GM23338 (cell line): ENCODE measurements at regions not wholly inside any gene's neighbourhood (a gene's known extent, or its start where the extent isn't known, plus 50 kb on each side); places are given as distances from the start of the nearest gene placed in this dataset.

Source experiments
- ATAC-seq: fragments of 200-7000 bp; cut with Tn5 transposase; 3 replicates; pipeline ENCODE4 v1.9.1; 2020
- DNase-seq: peaks from one replicate; pipeline ENCODE4 v3.0.0-alpha.2; 2015; ENCODE audit warnings: low spot score
- H2AFZ ChIP-seq: fragments of 200-600 bp; sonication (generic); 2 replicates; pipeline ENCODE4 v1.8.0; 2016; ENCODE audit warnings: antibody characterized with exemption, mild to moderate bottlenecking, moderate library complexity
- H3F3A ChIP-seq: fragments of 200-600 bp; sonication (generic); replicated peaks from 2 replicates; pipeline ENCODE4 v1.8.0; 2017; ENCODE audit warnings: antibody characterized with exemption, mixed run types, low read depth
- H3K27ac ChIP-seq: fragments of 200-600 bp; sonication (generic); 2 replicates; pipeline ENCODE4 v1.6.1; 2016; ENCODE audit warnings: low read depth
- H3K27me3 ChIP-seq: fragments of 200-600 bp; sonication (generic); 2 replicates; pipeline ENCODE4 v1.8.0; 2016; ENCODE audit warnings: mild to moderate bottlenecking, mixed run types, moderate library complexity; ENCODE audit not compliant: insufficient read depth
- H3K36me3 ChIP-seq: fragments of 200-600 bp; sonication (generic); 2 replicates; pipeline ENCODE4 v1.8.0; 2016; ENCODE audit warnings: mild to moderate bottlenecking; ENCODE audit not compliant: insufficient read depth
- H3K4me1 ChIP-seq: fragments of 200-600 bp; sonication (generic); 2 replicates; pipeline ENCODE4 v1.8.0; 2016; ENCODE audit warnings: mild to moderate bottlenecking, moderate library complexity; ENCODE audit not compliant: insufficient read depth
- H3K4me2 ChIP-seq: fragments of 200-600 bp; sonication (generic); 2 replicates; pipeline ENCODE4 v1.7.1; 2017; ENCODE audit warnings: mixed run types
- H3K4me3 ChIP-seq: fragments of 200-600 bp; sonication (generic); 2 replicates; pipeline ENCODE4 v1.6.1; 2016; ENCODE audit warnings: mixed run types
- H3K79me2 ChIP-seq: fragments of 200-600 bp; sonication (generic); replicated peaks from 2 replicates; pipeline ENCODE4 v1.8.0; 2017; ENCODE audit warnings: mild to moderate bottlenecking; ENCODE audit not compliant: insufficient read depth
- H3K9me2 ChIP-seq: fragments of 200-600 bp; sonication (generic); 2 replicates; pipeline ENCODE4 v1.8.0; 2017; ENCODE audit not compliant: insufficient read depth
- H4K20me1 ChIP-seq: fragments of 200-600 bp; sonication (generic); replicated peaks from 2 replicates; pipeline ENCODE4 v1.8.0; 2017; ENCODE audit warnings: mild to moderate bottlenecking; ENCODE audit not compliant: insufficient read depth
- H3K27ac Mint-ChIP-seq: 2 replicates; pipeline ENCODE4 v1.8.0; 2020; ENCODE audit warnings: inconsistent platforms, mild to moderate bottlenecking, moderate library complexity, mixed read lengths
- H3K27me3 Mint-ChIP-seq: 3 replicates; pipeline ENCODE4 v1.8.0; 2022; ENCODE audit warnings: low read depth, mild to moderate bottlenecking, moderate library complexity, mixed read lengths, inconsistent platforms; ENCODE audit not compliant: insufficient read depth, poor library complexity
- H3K36me3 Mint-ChIP-seq: 3 replicates; pipeline ENCODE4 v1.8.0; 2021; ENCODE audit warnings: low read depth, mild to moderate bottlenecking, inconsistent platforms, moderate library complexity, mixed read lengths
- H3K4me1 Mint-ChIP-seq: 3 replicates; pipeline ENCODE4 v1.8.0; 2020; ENCODE audit warnings: mild to moderate bottlenecking, inconsistent platforms, mixed read lengths
- H3K4me3 Mint-ChIP-seq: 3 replicates; pipeline ENCODE4 v1.8.0; 2021; ENCODE audit warnings: moderate library complexity, mild to moderate bottlenecking, inconsistent platforms, mixed read lengths
- H3K9me3 Mint-ChIP-seq: 3 replicates; pipeline ENCODE4 v1.8.0; 2020; ENCODE audit warnings: moderate library complexity, mild to moderate bottlenecking, inconsistent platforms, mixed read lengths
- EZH2phosphoT487 ChIP-seq: fragments of 200-600 bp; sonication (generic); IDR thresholded peaks from one replicate; pipeline ENCODE4 v1.8.1; 2018; ENCODE audit warnings: antibody characterized with exemption; ENCODE audit not compliant: unreplicated experiment
- STAT1 ChIP-seq: IDR thresholded peaks from one replicate; pipeline ENCODE4 v1.6.1; 2016; ENCODE audit warnings: antibody characterized with exemption; ENCODE audit not compliant: unreplicated experiment
- ZNF114 ChIP-seq: fragments of 250-450 bp; sonication (Bioruptor Pico); IDR thresholded peaks from 2 replicates; pipeline ENCODE4 v1.5.0; 2020; ENCODE audit warnings: mild to moderate bottlenecking, moderate library complexity
- TF ChIP-seq, protein P1 (sequence below): fragments of 250-450 bp; sonication (Bioruptor Pico); IDR thresholded peaks from 2 replicates; pipeline ENCODE4 v1.5.0; 2020; ENCODE audit warnings: mild to moderate bottlenecking, moderate library complexity
- TF ChIP-seq, protein P2 (sequence below): IDR thresholded peaks from 2 replicates; pipeline ENCODE4 v1.6.1; 2016; ENCODE audit warnings: antibody characterized with exemption
- TF ChIP-seq, protein P3 (sequence below): IDR thresholded peaks from one replicate; pipeline ENCODE4 v1.6.1; 2018; ENCODE audit warnings: antibody characterized with exemption; ENCODE audit not compliant: unreplicated experiment

DNA sequence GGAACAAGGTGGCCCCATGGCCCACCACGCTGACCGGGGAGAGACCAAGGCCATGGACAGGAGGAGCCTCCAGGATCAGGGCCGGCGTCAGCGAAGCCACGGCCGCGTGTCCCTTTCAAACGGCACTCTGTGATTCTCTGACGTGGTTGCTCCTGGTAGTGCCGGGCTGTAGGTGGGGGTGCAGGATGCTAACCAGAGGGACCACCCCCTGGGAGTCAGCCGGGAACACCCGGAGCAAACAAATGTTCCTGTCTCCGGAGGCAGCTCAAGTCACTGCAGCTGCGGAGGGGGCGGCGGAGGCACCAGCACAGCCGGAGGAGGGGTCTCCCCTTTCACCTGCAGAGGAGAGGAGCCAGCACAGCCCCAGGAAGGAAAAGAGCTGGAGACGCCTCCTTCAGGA lies 750.6 kb upstream of the SALL3 start:
- H4K20me1 ChIP-seq, result no peaks in the 10 kb centered on the region
- H3K27ac ChIP-seq, result no peak overlapping the region
- no peak for ATAC-seq
- H3K36me3 ChIP-seq, result no peaks in the 10 kb centered on the region
- H3K27me3 ChIP-seq, result no peaks in the 10 kb centered on the region
- H3K36me3 Mint-ChIP-seq, result peaks cover 61% of the 10 kb centered on the region
- H3K9me3 Mint-ChIP-seq, result peaks cover 96% of the 10 kb centered on the region
- H3K79me2 ChIP-seq, result no peaks in the 10 kb centered on the region
- H3K27me3 Mint-ChIP-seq, result peaks cover 11% of the 10 kb centered on the region
- H3K4me3 Mint-ChIP-seq, result no peak overlapping the region
- no peak overlapping the region for H3K27ac Mint-ChIP-seq
- no peaks in the 10 kb centered on the region for H3K9me2 ChIP-seq
- no peak overlapping the region for H3K4me2 ChIP-seq
- no peaks in the 10 kb centered on the region for H3K4me1 ChIP-seq
- no peaks in the 10 kb centered on the region for H3F3A ChIP-seq
- DNase-seq, result peak; percentile 1
- H2AFZ ChIP-seq, result no peak overlapping the region
- TF ChIP-seq EZH2phosphoT487, result no peak
- no peaks in the 10 kb centered on the region for H3K4me1 Mint-ChIP-seq
- H3K4me3 ChIP-seq, result no peak overlapping the region

DNA sequence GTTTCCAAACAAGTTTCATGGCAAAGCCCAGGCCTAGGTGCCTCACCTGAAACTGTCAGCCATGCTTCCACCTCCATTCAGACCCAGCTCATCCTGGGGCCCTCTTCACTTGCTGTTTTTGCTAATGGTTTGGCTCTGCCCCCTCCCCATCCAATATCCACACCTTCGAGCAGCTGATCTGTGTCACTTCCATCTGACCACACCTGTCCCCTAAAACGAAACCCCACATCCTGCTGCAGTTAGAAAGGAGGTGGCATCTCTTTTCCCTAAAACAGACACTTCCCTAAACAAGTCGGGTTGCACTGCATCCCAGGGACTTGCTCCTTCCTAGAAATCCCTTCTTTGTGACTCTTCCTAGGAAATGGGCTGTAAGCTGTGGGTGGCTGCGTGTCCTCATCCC lies 748.7 kb upstream of the SALL3 start:
- no peak overlapping the region for H2AFZ ChIP-seq
- no peaks in the 10 kb centered on the region for H3K4me1 Mint-ChIP-seq
- no peak overlapping the region for H3K4me2 ChIP-seq
- no peak overlapping the region for H3K27ac ChIP-seq
- H3K9me2 ChIP-seq, result no peaks in the 10 kb centered on the region
- no peaks in the 10 kb centered on the region; the same call in 1 of the 2 replicates for H3K36me3 ChIP-seq
- H3F3A ChIP-seq, result no peaks in the 10 kb centered on the region
- no peak overlapping the region for H3K4me3 ChIP-seq
- H3K27me3 Mint-ChIP-seq, result peaks cover 9% of the 10 kb centered on the region
- no peak overlapping the region for H3K27ac Mint-ChIP-seq
- DNase-seq (no peak), ATAC-seq (no peak)
- no peaks in the 10 kb centered on the region for H3K4me1 ChIP-seq
- no peaks in the 10 kb centered on the region for H3K27me3 ChIP-seq
- peaks cover 54% of the 10 kb centered on the region for H3K36me3 Mint-ChIP-seq
- peaks cover 96% of the 10 kb centered on the region for H3K9me3 Mint-ChIP-seq
- no peaks in the 10 kb centered on the region for H4K20me1 ChIP-seq
- TF ChIP-seq, protein P1, sequence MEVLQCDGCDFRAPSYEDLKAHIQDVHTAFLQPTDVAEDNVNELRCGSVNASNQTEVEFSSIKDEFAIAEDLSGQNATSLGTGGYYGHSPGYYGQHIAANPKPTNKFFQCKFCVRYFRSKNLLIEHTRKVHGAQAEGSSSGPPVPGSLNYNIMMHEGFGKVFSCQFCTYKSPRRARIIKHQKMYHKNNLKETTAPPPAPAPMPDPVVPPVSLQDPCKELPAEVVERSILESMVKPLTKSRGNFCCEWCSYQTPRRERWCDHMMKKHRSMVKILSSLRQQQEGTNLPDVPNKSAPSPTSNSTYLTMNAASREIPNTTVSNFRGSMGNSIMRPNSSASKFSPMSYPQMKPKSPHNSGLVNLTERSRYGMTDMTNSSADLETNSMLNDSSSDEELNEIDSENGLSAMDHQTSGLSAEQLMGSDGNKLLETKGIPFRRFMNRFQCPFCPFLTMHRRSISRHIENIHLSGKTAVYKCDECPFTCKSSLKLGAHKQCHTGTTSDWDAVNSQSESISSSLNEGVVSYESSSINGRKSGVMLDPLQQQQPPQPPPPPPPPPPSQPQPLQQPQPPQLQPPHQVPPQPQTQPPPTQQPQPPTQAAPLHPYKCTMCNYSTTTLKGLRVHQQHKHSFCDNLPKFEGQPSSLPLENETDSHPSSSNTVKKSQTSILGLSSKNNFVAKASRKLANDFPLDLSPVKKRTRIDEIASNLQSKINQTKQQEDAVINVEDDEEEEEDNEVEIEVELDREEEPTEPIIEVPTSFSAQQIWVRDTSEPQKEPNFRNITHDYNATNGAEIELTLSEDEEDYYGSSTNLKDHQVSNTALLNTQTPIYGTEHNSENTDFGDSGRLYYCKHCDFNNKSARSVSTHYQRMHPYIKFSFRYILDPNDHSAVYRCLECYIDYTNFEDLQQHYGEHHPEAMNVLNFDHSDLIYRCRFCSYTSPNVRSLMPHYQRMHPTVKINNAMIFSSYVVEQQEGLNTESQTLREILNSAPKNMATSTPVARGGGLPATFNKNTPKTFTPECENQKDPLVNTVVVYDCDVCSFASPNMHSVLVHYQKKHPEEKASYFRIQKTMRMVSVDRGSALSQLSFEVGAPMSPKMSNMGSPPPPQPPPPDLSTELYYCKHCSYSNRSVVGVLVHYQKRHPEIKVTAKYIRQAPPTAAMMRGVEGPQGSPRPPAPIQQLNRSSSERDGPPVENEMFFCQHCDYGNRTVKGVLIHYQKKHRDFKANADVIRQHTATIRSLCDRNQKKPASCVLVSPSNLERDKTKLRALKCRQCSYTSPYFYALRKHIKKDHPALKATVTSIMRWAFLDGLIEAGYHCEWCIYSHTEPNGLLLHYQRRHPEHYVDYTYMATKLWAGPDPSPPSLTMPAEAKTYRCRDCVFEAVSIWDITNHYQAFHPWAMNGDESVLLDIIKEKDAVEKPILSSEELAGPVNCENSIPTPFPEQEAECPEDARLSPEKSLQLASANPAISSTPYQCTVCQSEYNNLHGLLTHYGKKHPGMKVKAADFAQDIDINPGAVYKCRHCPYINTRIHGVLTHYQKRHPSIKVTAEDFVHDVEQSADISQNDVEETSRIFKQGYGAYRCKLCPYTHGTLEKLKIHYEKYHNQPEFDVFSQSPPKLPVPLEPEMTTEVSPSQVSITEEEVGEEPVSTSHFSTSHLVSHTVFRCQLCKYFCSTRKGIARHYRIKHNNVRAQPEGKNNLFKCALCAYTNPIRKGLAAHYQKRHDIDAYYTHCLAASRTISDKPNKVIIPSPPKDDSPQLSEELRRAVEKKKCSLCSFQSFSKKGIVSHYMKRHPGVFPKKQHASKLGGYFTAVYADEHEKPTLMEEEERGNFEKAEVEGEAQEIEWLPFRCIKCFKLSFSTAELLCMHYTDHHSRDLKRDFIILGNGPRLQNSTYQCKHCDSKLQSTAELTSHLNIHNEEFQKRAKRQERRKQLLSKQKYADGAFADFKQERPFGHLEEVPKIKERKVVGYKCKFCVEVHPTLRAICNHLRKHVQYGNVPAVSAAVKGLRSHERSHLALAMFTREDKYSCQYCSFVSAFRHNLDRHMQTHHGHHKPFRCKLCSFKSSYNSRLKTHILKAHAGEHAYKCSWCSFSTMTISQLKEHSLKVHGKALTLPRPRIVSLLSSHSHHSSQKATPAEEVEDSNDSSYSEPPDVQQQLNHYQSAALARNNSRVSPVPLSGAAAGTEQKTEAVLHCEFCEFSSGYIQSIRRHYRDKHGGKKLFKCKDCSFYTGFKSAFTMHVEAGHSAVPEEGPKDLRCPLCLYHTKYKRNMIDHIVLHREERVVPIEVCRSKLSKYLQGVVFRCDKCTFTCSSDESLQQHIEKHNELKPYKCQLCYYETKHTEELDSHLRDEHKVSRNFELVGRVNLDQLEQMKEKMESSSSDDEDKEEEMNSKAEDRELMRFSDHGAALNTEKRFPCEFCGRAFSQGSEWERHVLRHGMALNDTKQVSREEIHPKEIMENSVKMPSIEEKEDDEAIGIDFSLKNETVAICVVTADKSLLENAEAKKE, result no peak
- TF ChIP-seq, protein P2, sequence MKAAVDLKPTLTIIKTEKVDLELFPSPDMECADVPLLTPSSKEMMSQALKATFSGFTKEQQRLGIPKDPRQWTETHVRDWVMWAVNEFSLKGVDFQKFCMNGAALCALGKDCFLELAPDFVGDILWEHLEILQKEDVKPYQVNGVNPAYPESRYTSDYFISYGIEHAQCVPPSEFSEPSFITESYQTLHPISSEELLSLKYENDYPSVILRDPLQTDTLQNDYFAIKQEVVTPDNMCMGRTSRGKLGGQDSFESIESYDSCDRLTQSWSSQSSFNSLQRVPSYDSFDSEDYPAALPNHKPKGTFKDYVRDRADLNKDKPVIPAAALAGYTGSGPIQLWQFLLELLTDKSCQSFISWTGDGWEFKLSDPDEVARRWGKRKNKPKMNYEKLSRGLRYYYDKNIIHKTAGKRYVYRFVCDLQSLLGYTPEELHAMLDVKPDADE, result no peak
- TF ChIP-seq STAT1 (no peak), ZNF114 (CRISPR knock-in tag) (no peak)
- TF ChIP-seq, protein P3, sequence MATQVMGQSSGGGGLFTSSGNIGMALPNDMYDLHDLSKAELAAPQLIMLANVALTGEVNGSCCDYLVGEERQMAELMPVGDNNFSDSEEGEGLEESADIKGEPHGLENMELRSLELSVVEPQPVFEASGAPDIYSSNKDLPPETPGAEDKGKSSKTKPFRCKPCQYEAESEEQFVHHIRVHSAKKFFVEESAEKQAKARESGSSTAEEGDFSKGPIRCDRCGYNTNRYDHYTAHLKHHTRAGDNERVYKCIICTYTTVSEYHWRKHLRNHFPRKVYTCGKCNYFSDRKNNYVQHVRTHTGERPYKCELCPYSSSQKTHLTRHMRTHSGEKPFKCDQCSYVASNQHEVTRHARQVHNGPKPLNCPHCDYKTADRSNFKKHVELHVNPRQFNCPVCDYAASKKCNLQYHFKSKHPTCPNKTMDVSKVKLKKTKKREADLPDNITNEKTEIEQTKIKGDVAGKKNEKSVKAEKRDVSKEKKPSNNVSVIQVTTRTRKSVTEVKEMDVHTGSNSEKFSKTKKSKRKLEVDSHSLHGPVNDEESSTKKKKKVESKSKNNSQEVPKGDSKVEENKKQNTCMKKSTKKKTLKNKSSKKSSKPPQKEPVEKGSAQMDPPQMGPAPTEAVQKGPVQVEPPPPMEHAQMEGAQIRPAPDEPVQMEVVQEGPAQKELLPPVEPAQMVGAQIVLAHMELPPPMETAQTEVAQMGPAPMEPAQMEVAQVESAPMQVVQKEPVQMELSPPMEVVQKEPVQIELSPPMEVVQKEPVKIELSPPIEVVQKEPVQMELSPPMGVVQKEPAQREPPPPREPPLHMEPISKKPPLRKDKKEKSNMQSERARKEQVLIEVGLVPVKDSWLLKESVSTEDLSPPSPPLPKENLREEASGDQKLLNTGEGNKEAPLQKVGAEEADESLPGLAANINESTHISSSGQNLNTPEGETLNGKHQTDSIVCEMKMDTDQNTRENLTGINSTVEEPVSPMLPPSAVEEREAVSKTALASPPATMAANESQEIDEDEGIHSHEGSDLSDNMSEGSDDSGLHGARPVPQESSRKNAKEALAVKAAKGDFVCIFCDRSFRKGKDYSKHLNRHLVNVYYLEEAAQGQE, result no peak
- no peaks in the 10 kb centered on the region for H3K79me2 ChIP-seq
- H3K4me3 Mint-ChIP-seq, result no peak overlapping the region
